ENCODE measurements at regions not wholly inside any gene's neighbourhood (a gene's known extent, or its start where the extent isn't known, plus 50 kb on each side); places are given as distances from the start of the nearest gene placed in this dataset.
"Not testable (repeated sequence)": the region's sequence is repeated elsewhere in the genome, so short reads cannot be mapped to it uniquely, and the experiment has no call there.

- ATAC-seq: peak; percentile 88
- DNase-seq (ENCODE audit: low spot score): peak; percentile 69
Measured at GRCh38 chr10:85280014-85280413, 951.6 kb downstream of the CCSER2 start.

GRCh38 chr10:85284778-85285770, 956.7 kb downstream of the CCSER2 start:
- ATAC-seq: peak; percentile 93
- peak; percentile 59 for DNase-seq (ENCODE audit: low spot score)

GRCh38 chr10:85293483-85293882, 965.1 kb downstream of the CCSER2 start:
- DNase-seq (ENCODE audit: low spot score): no peak
- ATAC-seq: no peak

- ATAC-seq (no peak), DNase-seq (ENCODE audit: low spot score) (no peak)
Measured at GRCh38 chr10:85311613-85312337, 983.4 kb downstream of the CCSER2 start.

- peak; percentile 24 for ATAC-seq
- DNase-seq (ENCODE audit: low spot score): no peak
Measured at GRCh38 chr10:85315657-85316056, 987.3 kb downstream of the CCSER2 start.

GRCh38 chr10:85316276-85316675, 987.9 kb downstream of the CCSER2 start:
- no peak for ATAC-seq
- no peak for DNase-seq (ENCODE audit: low spot score)

- DNase-seq (ENCODE audit: low spot score) (no peak), ATAC-seq (no peak)
Measured at GRCh38 chr10:85317827-85318226, 989.4 kb downstream of the CCSER2 start.

GRCh38 chr10:85318809-85319807, 990.7 kb downstream of the CCSER2 start:
- ATAC-seq (no peak), DNase-seq (ENCODE audit: low spot score) (no peak)

- no peak for ATAC-seq
- DNase-seq (ENCODE audit: low spot score): no peak
Measured at GRCh38 chr10:85319826-85320225, 991.4 kb downstream of the CCSER2 start.

- DNase-seq (ENCODE audit: low spot score) (no peak), ATAC-seq (no peak)
Measured at GRCh38 chr10:85333594-85333993, 1005.2 kb downstream of the CCSER2 start.

- no peak for ATAC-seq
- DNase-seq (ENCODE audit: low spot score): no peak
Measured at GRCh38 chr10:85362401-85362800, 1004.2 kb downstream of the GRID1 start.

GRCh38 chr10:85377029-85377806, 989.4 kb downstream of the GRID1 start:
- ATAC-seq (no peak), DNase-seq (ENCODE audit: low spot score) (no peak)

GRCh38 chr10:85379338-85379737, 987.3 kb downstream of the GRID1 start:
- DNase-seq (ENCODE audit: low spot score): no peak
- no peak for ATAC-seq

- no peak for DNase-seq (ENCODE audit: low spot score)
- no peak for ATAC-seq
Measured at GRCh38 chr10:85400981-85401695, 965.5 kb downstream of the GRID1 start.

- DNase-seq (ENCODE audit: low spot score) (no peak), ATAC-seq (no peak)
Measured at GRCh38 chr10:85402541-85402940, 964.1 kb downstream of the GRID1 start.

GRCh38 chr10:85407088-85407487, 959.5 kb downstream of the GRID1 start:
- ATAC-seq (no peak), DNase-seq (ENCODE audit: low spot score) (no peak)

- ATAC-seq (no peak), DNase-seq (ENCODE audit: low spot score) (no peak)
Measured at GRCh38 chr10:85408388-85408787, 958.2 kb downstream of the GRID1 start.

GRCh38 chr10:85410586-85410985, 956.0 kb downstream of the GRID1 start:
- not testable (repeated sequence) for DNase-seq (ENCODE audit: low spot score); ATAC-seq

- DNase-seq (ENCODE audit: low spot score) (no peak), ATAC-seq (no peak)
Measured at GRCh38 chr10:85413570-85413969, 953.0 kb downstream of the GRID1 start.

Measured in left lobe of liver (tissue), 2 donors.